GM21360 (cell line): ENCODE measurements at regions not wholly inside any gene's neighbourhood (a gene's known extent, or its start where the extent isn't known, plus 50 kb on each side); places are given as distances from the start of the nearest gene placed in this dataset.
"Not testable (repeated sequence)": the region's sequence is repeated elsewhere in the genome, so short reads cannot be mapped to it uniquely, and the experiment has no call there.

Source experiments
- ATAC-seq: cut with Tn5 transposase; IDR thresholded peaks from one replicate; pipeline ENCODE4 v1.9.1; 2021; ENCODE audit warnings: mild to moderate bottlenecking, moderate library complexity; ENCODE audit not compliant: unreplicated experiment

GRCh38 chr4:78691971-78692821 lies 84.0 kb upstream of the BMP2K start:
- ATAC-seq: peak; percentile 86

GRCh38 chr4:78692822-78693170 lies 83.4 kb upstream of the BMP2K start:
- no peak for ATAC-seq

GRCh38 chr4:78693777-78694456 lies 82.2 kb upstream of the BMP2K start:
- ATAC-seq: no peak

GRCh38 chr4:78694457-78694787 lies 81.7 kb upstream of the BMP2K start:
- no peak for ATAC-seq

GRCh38 chr4:78695910-78696309 lies 80.2 kb upstream of the BMP2K start:
- ATAC-seq: no peak

- no peak for ATAC-seq
Observed at GRCh38 chr4:78703079-78703478, 73.1 kb upstream of the BMP2K start.

- ATAC-seq: no peak
Observed at GRCh38 chr4:78704317-78704716, 71.8 kb upstream of the BMP2K start.

- no peak for ATAC-seq
Observed at GRCh38 chr4:78704981-78705683, 71.0 kb upstream of the BMP2K start.

GRCh38 chr4:78706302-78706701 lies 69.8 kb upstream of the BMP2K start:
- no peak for ATAC-seq

GRCh38 chr4:78707268-78707667 lies 68.9 kb upstream of the BMP2K start:
- ATAC-seq: peak; percentile 52

GRCh38 chr4:78707793-78708192 lies 68.4 kb upstream of the BMP2K start:
- ATAC-seq: peak; percentile 63

GRCh38 chr4:78710536-78710935 lies 65.6 kb upstream of the BMP2K start:
- ATAC-seq: no peak

- ATAC-seq: no peak
Observed at GRCh38 chr4:78711676-78712075, 64.5 kb upstream of the BMP2K start.

- not testable (repeated sequence) for ATAC-seq
Observed at GRCh38 chr4:78714598-78714997, 61.6 kb upstream of the BMP2K start.

- ATAC-seq: not testable (repeated sequence)
Observed at GRCh38 chr4:78715372-78715771, 60.8 kb upstream of the BMP2K start.

- ATAC-seq: not testable (repeated sequence)
Observed at GRCh38 chr4:78717712-78718111, 58.4 kb upstream of the BMP2K start.

GRCh38 chr4:78720204-78720603 lies 55.9 kb upstream of the BMP2K start:
- ATAC-seq: no peak

- peak; percentile 97 for ATAC-seq
Observed at GRCh38 chr4:78720994-78721677, 55.0 kb upstream of the BMP2K start.

- ATAC-seq: no peak
Observed at GRCh38 chr4:78721747-78722146, 54.4 kb upstream of the BMP2K start.

GRCh38 chr4:78722320-78722719 lies 53.8 kb upstream of the BMP2K start:
- no peak for ATAC-seq

- no peak for ATAC-seq
Observed at GRCh38 chr4:78722878-78723277, 53.3 kb upstream of the BMP2K start.
